HCT116 (cell line): ENCODE measurements at regions not wholly inside any gene's neighbourhood (a gene's known extent, or its start where the extent isn't known, plus 50 kb on each side); places are given as distances from the start of the nearest gene placed in this dataset.

Experiments used
- ATAC-seq: fragments of 200-7000 bp; cut with Tn5 transposase; 2 replicates; pipeline ENCODE4 v1.9.1; 2020; ENCODE audit warnings: mild to moderate bottlenecking, moderate library complexity
- BruUV-seq: library from RNA; stranded (reverse); fragments of 400-500 nt; replicated peaks from 2 replicates; lab custom pipeline; 2021; lab: Mats Ljungman, UMichigan
- CTCF ChIA-PET: fragments of 300-600 bp; sonication (Branson Sonifier 250); formaldehyde crosslinking; loops from one replicate; lab custom pipeline; 2021; ENCODE audit warnings: antibody characterized with exemption; lab: Charles Lee
- POLR2A ChIA-PET: fragments of 300-600, 350-600 bp; sonication (Branson Sonifier 250); formaldehyde crosslinking; loops from one replicate; lab custom pipeline; 2021; ENCODE audit warnings: antibody characterized with exemption; lab: Charles Lee
- RAD21 ChIA-PET, 2 experiments: fragments of 300-600 bp; sonication (Branson Sonifier 250); formaldehyde crosslinking; loops; one replicate each; lab custom pipeline; 2023; ENCODE audit warnings: low total read pairs in 2 of 2; ENCODE audit not compliant: uncharacterized antibody in 2 of 2, unreplicated experiment in 2 of 2, low non-redundant PET in 1 of 2; lab: Charles Lee
- DNase-seq: peaks from one replicate; pipeline ENCODE4 v3.0.0-alpha.2; 2010; ENCODE audit warnings: low read depth, low spot score
- H2AFZ ChIP-seq: fragments of 200-600 bp; shearing (Covaris generic), sonication (generic); 2 replicates; pipeline ENCODE4 v1.6.1; 2017; ENCODE audit warnings: low read depth, mixed run types, mixed read lengths, antibody characterized with exemption, low read length; ENCODE audit not compliant: poor library complexity, severe bottlenecking
- H3K27ac ChIP-seq: 2 replicates; pipeline ENCODE4 v1.5.1; 2012; ENCODE audit warnings: low read depth, low read length
- H3K27me3 ChIP-seq: fragments of 200-600 bp; sonication (generic); 2 replicates; pipeline ENCODE4 v1.6.1; 2016; ENCODE audit warnings: mixed run types, low read length, mixed read lengths; ENCODE audit not compliant: insufficient read depth
- H3K36me3 ChIP-seq, 2 experiments: fragments of 200-500 bp in 1 of 2; fragments of 200-600 bp in 1 of 2; sonication (Bioruptor generic) in 1 of 2; sonication (generic) in 1 of 2; 2 replicates each; pipeline versions ENCODE4 v1.5.1 to v1.6.1; 2014 to 2016; ENCODE audit warnings: low read length in 2 of 2, inconsistent platforms in 1 of 2, mixed read lengths in 1 of 2, mixed run types in 1 of 2; ENCODE audit not compliant: insufficient read depth in 2 of 2, control insufficient read depth in 1 of 2
- H3K4me1 ChIP-seq, 2 experiments: fragments of 200-600 bp in 1 of 2; sonication (generic) in 1 of 2; 2 replicates each; pipeline versions ENCODE4 v1.5.1 to v1.6.1; 2012 to 2017; ENCODE audit warnings: low read length in 2 of 2, inconsistent platforms in 1 of 2, mild to moderate bottlenecking in 1 of 2, mixed read lengths in 1 of 2, mixed run types in 1 of 2, moderate library complexity in 1 of 2; ENCODE audit not compliant: insufficient read depth in 2 of 2, control insufficient read depth in 1 of 2
- H3K4me2 ChIP-seq: fragments of 200-600 bp; sonication (generic); 2 replicates; pipeline ENCODE4 v1.6.1; 2017; ENCODE audit warnings: mixed run types, low read length, mixed read lengths
- H3K4me3 ChIP-seq, 2 experiments: fragments of 200-600 bp in 1 of 2; sonication (generic) in 1 of 2; replicated peaks in 1 of 2; 2 replicates each; pipeline ENCODE4 v1.5.1; 2011 to 2016; ENCODE audit warnings: low read length in 2 of 2, control low read depth in 1 of 2, low read depth in 1 of 2, mild to moderate bottlenecking in 1 of 2, mixed read lengths in 1 of 2, mixed run types in 1 of 2
- H3K79me2 ChIP-seq: fragments of 200-600 bp; sonication (generic); 2 replicates; pipeline ENCODE4 v1.6.1; 2017; ENCODE audit warnings: mild to moderate bottlenecking, mixed run types, low read length, moderate library complexity, mixed read lengths; ENCODE audit not compliant: insufficient read depth
- H3K9ac ChIP-seq: fragments of 200-600 bp; sonication (generic); 2 replicates; pipeline ENCODE4 v1.6.1; 2016; ENCODE audit warnings: low read length, mixed read lengths
- H3K9me2 ChIP-seq: fragments of 200-600 bp; sonication (generic), shearing (Covaris generic); 2 replicates; pipeline ENCODE4 v1.6.1; 2017; ENCODE audit warnings: mixed run types, mild to moderate bottlenecking, moderate library complexity; ENCODE audit not compliant: insufficient read depth
- H3K9me3 ChIP-seq, 2 experiments: fragments of 200-500 bp in 1 of 2; fragments of 200-600 bp in 1 of 2; sonication (Bioruptor generic) in 1 of 2; sonication (generic) in 1 of 2; 2 replicates each; pipeline ENCODE4 v1.6.1; 2014 to 2017; ENCODE audit warnings: low read length in 2 of 2, mixed read lengths in 2 of 2, inconsistent platforms in 1 of 2, low read depth in 1 of 2, mild to moderate bottlenecking in 1 of 2, mixed run types in 1 of 2, moderate library complexity in 1 of 2; ENCODE audit not compliant: control insufficient read depth in 1 of 2, insufficient read depth in 1 of 2
- H4K20me1 ChIP-seq: fragments of 200-600 bp; sonication (generic), shearing (Covaris generic); 2 replicates; pipeline ENCODE4 v1.6.1; 2017; ENCODE audit warnings: mixed run types, mild to moderate bottlenecking, moderate library complexity; ENCODE audit not compliant: insufficient read depth
- ATF3 ChIP-seq: IDR thresholded peaks from 2 replicates; pipeline ENCODE4 v1.6.1; 2012
- CBX3 ChIP-seq: IDR thresholded peaks from 2 replicates; pipeline ENCODE4 v1.6.1; 2012; ENCODE audit warnings: low read depth
- ELF1 ChIP-seq: IDR thresholded peaks from 2 replicates; pipeline ENCODE4 v1.6.1; 2012; ENCODE audit warnings: low read depth, borderline replicate concordance
- EZH2 ChIP-seq: fragments of 200-600 bp; sonication (generic); IDR thresholded peaks from 2 replicates; pipeline ENCODE4 v1.6.1; 2017; ENCODE audit warnings: antibody characterized with exemption, mixed run types
- JUND ChIP-seq: IDR thresholded peaks from 2 replicates; pipeline ENCODE4 v1.6.1; 2012
- MAX ChIP-seq: IDR thresholded peaks from 2 replicates; pipeline ENCODE4 v1.6.1; 2012
- RAD21 ChIP-seq: IDR thresholded peaks from 2 replicates; pipeline ENCODE4 v1.6.1; 2012; ENCODE audit warnings: low read depth, mild to moderate bottlenecking
- SP1 ChIP-seq: IDR thresholded peaks from 2 replicates; pipeline ENCODE4 v1.6.1; 2012; ENCODE audit warnings: low read depth
- ZNF274 ChIP-seq: fragments of 200-500 bp; sonication (Bioruptor generic); IDR thresholded peaks from 2 replicates; pipeline ENCODE4 v1.6.1; 2014; ENCODE audit warnings: mild to moderate bottlenecking, low read depth, low read length, inconsistent platforms
- intact Hi-C: fragments of 100-400 bp; cut with micrococcal nuclease; formaldehyde crosslinking; loops from 2 replicates; pipeline ENCODE4 v1.10.0; 2022
- TF ChIP-seq, protein P1 (sequence below): IDR thresholded peaks from 2 replicates; pipeline ENCODE4 v1.6.1; 2012; ENCODE audit warnings: low read depth
- TF ChIP-seq, protein P2 (sequence below), 3 experiments: fragments of 200-600 bp in 1 of 3; sonication (generic) in 1 of 3; IDR thresholded peaks in 2 of 3; conservative IDR thresholded peaks in 1 of 3; 2 replicates each; pipeline ENCODE4 v1.5.1; 2012 to 2017; ENCODE audit warnings: low read depth in 2 of 3, low read length in 2 of 3, antibody characterized with exemption in 1 of 3, borderline replicate concordance in 1 of 3, control low read depth in 1 of 3, mild to moderate bottlenecking in 1 of 3, mixed read lengths in 1 of 3, mixed run types in 1 of 3, moderate library complexity in 1 of 3; ENCODE audit not compliant: insufficient read depth in 1 of 3

GRCh38 chr1:216935901-216936300 lies 212.7 kb upstream of the ESRRG start (continued):
- TF ChIP-seq, protein P1, sequence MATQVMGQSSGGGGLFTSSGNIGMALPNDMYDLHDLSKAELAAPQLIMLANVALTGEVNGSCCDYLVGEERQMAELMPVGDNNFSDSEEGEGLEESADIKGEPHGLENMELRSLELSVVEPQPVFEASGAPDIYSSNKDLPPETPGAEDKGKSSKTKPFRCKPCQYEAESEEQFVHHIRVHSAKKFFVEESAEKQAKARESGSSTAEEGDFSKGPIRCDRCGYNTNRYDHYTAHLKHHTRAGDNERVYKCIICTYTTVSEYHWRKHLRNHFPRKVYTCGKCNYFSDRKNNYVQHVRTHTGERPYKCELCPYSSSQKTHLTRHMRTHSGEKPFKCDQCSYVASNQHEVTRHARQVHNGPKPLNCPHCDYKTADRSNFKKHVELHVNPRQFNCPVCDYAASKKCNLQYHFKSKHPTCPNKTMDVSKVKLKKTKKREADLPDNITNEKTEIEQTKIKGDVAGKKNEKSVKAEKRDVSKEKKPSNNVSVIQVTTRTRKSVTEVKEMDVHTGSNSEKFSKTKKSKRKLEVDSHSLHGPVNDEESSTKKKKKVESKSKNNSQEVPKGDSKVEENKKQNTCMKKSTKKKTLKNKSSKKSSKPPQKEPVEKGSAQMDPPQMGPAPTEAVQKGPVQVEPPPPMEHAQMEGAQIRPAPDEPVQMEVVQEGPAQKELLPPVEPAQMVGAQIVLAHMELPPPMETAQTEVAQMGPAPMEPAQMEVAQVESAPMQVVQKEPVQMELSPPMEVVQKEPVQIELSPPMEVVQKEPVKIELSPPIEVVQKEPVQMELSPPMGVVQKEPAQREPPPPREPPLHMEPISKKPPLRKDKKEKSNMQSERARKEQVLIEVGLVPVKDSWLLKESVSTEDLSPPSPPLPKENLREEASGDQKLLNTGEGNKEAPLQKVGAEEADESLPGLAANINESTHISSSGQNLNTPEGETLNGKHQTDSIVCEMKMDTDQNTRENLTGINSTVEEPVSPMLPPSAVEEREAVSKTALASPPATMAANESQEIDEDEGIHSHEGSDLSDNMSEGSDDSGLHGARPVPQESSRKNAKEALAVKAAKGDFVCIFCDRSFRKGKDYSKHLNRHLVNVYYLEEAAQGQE, result no peak
- TF ChIP-seq EZH2 (no peak), JUND (no peak), CBX3 (no peak), RAD21 (no peak), MAX (no peak)
- TF ChIP-seq, all 23 proteins: peak for 0

DNA sequence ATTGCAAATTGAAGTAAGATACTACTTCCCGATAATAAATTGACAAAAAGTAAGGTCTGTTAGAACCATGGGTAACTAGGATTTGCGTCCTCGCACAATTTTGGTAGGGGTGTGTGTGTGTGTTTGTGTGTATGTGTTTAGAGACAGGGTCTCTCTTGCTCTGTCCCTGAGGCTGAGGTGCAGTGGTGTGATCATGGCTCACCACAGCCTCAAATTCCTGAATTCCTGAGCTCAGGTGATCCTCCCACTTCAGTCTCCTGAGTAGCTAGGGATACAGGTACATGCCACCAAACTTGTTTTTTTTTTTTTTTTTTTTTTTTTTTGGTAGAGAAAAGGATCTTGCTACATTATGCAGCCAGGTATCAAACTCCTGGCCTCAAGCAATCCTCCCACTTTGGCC lies 209.2 kb upstream of the ESRRG start:
- no TSS peak for BruUV-seq
- intact Hi-C loops, result no loop called here
- no peak overlapping the region for H3K4me2 ChIP-seq
- ChIA-PET CTCF (no interaction called here), RAD21 (no interaction called here)
- no peaks in the 10 kb centered on the region; a peak in 1 of 4 replicates for H3K4me1 ChIP-seq
- no peak for ATAC-seq
- no peaks in the 10 kb centered on the region for H4K20me1 ChIP-seq
- no peaks in the 10 kb centered on the region for H3K27me3 ChIP-seq
- TF ChIP-seq ZNF274 (no peak), ELF1 (no peak), ATF3 (no peak), EZH2 (no peak), JUND (no peak), RAD21 (no peak), SP1 (no peak)
- TF ChIP-seq, protein P2, sequence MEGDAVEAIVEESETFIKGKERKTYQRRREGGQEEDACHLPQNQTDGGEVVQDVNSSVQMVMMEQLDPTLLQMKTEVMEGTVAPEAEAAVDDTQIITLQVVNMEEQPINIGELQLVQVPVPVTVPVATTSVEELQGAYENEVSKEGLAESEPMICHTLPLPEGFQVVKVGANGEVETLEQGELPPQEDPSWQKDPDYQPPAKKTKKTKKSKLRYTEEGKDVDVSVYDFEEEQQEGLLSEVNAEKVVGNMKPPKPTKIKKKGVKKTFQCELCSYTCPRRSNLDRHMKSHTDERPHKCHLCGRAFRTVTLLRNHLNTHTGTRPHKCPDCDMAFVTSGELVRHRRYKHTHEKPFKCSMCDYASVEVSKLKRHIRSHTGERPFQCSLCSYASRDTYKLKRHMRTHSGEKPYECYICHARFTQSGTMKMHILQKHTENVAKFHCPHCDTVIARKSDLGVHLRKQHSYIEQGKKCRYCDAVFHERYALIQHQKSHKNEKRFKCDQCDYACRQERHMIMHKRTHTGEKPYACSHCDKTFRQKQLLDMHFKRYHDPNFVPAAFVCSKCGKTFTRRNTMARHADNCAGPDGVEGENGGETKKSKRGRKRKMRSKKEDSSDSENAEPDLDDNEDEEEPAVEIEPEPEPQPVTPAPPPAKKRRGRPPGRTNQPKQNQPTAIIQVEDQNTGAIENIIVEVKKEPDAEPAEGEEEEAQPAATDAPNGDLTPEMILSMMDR (IDR thresholded peaks at IDR 0.05 in 2 of 3, conservative IDR thresholded peaks at IDR 0.05 in 1 of 3; ENCODE audit: borderline replicate concordance in 1 of 3, insufficient read depth in 1 of 3, low read depth in 2 of 3, low read length in 2 of 3), result no peak
- TF ChIP-seq, all 23 proteins: peak for 0
- no peak overlapping the region for H3K4me3 ChIP-seq
- H3K9me3 ChIP-seq, result no peaks in the 10 kb centered on the region; a peak in 1 of 4 replicates
- no peaks in the 10 kb centered on the region for H3K36me3 ChIP-seq
- no peak for DNase-seq
- no peaks in the 10 kb centered on the region for H3K9me2 ChIP-seq
- H3K9ac ChIP-seq, result no peak overlapping the region
- H3K27ac ChIP-seq, result no peak overlapping the region
- POLR2A ChIA-PET, result no interaction called here
- H2AFZ ChIP-seq, result no peak overlapping the region
- no peaks in the 10 kb centered on the region for H3K79me2 ChIP-seq
